Uterus (tissue), 3 donors: ENCODE measurements at regions not wholly inside any gene's neighbourhood (a gene's known extent, or its start where the extent isn't known, plus 50 kb on each side); places are given as distances from the start of the nearest gene placed in this dataset.

Experiments used
- DNase-seq, 2 donors: peaks; one replicate each; pipeline ENCODE4 v3.0.0-alpha.2; 2019 to 2020
- H3K27ac ChIP-seq, 2 donors: fragments of 200-600 bp; sonication (generic); 1 replicate in 1 of 2; 2 replicates in 1 of 2; pipeline ENCODE4 v1.5.1; 2016 to 2018
- H3K27me3 ChIP-seq, 2 donors: fragments of 200-600 bp; sonication (generic); one replicate each; pipeline ENCODE4 v1.5.1; 2018 to 2019; ENCODE audit warnings: control low read depth in 1 of 2
- H3K36me3 ChIP-seq, 2 donors: fragments of 200-600 bp; sonication (generic); one replicate each; pipeline ENCODE4 v1.5.1; 2019; ENCODE audit warnings: control low read depth in 1 of 2
- H3K4me1 ChIP-seq, 2 donors: fragments of 200-600 bp; sonication (generic); one replicate each; pipeline ENCODE4 v1.5.1; 2018 to 2019; ENCODE audit warnings: control low read depth in 1 of 2
- H3K4me3 ChIP-seq, 2 donors: fragments of 200-600 bp; sonication (generic); 1 replicate in 1 of 2; 2 replicates in 1 of 2; pipeline ENCODE4 v1.5.1; 2018 to 2019; ENCODE audit warnings: mild to moderate bottlenecking in 1 of 2
- H3K9me3 ChIP-seq, 2 donors: fragments of 200-600 bp; sonication (generic); one replicate each; pipeline ENCODE4 v1.5.1; 2019; ENCODE audit warnings: control low read depth in 1 of 2
- POLR2A ChIP-seq, 2 donors: fragments of 450-650 bp; IDR thresholded peaks; one replicate each; pipeline ENCODE4 v1.6.1; 2016; ENCODE audit warnings: antibody characterized with exemption in 2 of 2, mild to moderate bottlenecking in 1 of 2, moderate library complexity in 1 of 2
- intact Hi-C: fragments of 100-400 bp; cut with DNase I; formaldehyde crosslinking; loops from one replicate; pipeline ENCODE4 v1.15.1; 2023; ENCODE audit warnings: low total_unique reads
- TF ChIP-seq, protein P1 (sequence below), 4 experiments: fragments of 200-600 bp in 2 of 4; fragments of 450-650 bp in 2 of 4; sonication (generic) in 2 of 4; IDR thresholded peaks; one replicate each; pipeline ENCODE4 v1.5.1; 2016 to 2019; ENCODE audit warnings: antibody characterized with exemption in 4 of 4, mild to moderate bottlenecking in 2 of 4, moderate library complexity in 1 of 4
- donor health status: DM: yes; HTN: yes; CAD: no.

DNA sequence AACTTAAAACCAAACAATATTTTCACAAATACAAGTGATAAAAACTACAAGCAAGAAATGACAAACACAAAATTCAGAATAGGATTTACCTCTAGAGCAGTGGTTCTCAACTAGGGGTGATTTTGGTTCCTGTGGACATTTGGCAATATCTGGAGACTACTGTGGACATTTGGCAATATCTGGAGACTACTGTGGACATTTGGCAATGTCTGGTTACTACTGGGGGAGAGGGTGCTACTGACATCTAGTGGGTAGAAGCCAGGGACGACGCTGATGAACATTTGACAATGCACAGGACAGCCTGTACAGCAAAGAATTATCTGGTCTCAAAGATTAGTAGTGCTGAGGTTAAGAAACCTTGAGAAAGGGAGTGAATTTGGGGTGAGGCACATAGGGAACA, 169.8 kb downstream of the CLCN4 start:
- no peak overlapping the region for H3K4me3 ChIP-seq
- no peaks in the 10 kb centered on the region for H3K36me3 ChIP-seq
- no peaks in the 10 kb centered on the region for H3K27me3 ChIP-seq
- H3K27ac ChIP-seq, result no peak overlapping the region
- no peak for TF ChIP-seq POLR2A (IDR thresholded peaks at IDR 0.05)
- TF ChIP-seq, protein P1, sequence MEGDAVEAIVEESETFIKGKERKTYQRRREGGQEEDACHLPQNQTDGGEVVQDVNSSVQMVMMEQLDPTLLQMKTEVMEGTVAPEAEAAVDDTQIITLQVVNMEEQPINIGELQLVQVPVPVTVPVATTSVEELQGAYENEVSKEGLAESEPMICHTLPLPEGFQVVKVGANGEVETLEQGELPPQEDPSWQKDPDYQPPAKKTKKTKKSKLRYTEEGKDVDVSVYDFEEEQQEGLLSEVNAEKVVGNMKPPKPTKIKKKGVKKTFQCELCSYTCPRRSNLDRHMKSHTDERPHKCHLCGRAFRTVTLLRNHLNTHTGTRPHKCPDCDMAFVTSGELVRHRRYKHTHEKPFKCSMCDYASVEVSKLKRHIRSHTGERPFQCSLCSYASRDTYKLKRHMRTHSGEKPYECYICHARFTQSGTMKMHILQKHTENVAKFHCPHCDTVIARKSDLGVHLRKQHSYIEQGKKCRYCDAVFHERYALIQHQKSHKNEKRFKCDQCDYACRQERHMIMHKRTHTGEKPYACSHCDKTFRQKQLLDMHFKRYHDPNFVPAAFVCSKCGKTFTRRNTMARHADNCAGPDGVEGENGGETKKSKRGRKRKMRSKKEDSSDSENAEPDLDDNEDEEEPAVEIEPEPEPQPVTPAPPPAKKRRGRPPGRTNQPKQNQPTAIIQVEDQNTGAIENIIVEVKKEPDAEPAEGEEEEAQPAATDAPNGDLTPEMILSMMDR (IDR thresholded peaks at IDR 0.05), result peak in 1 of 4 experiments; percentile 10
- no peaks in the 10 kb centered on the region for H3K4me1 ChIP-seq
- intact Hi-C loops, result no loop called here
- DNase-seq, result no peak
- no peaks in the 10 kb centered on the region for H3K9me3 ChIP-seq

GRCh38 chrX:10327651-10328050, 170.9 kb downstream of the CLCN4 start:
- TF ChIP-seq POLR2A (IDR thresholded peaks at IDR 0.05), result no peak
- TF ChIP-seq, protein P1 (IDR thresholded peaks at IDR 0.05), result no peak
- H3K27me3 ChIP-seq, result no peaks in the 10 kb centered on the region
- intact Hi-C loops, result no loop called here
- H3K4me3 ChIP-seq, result no peak overlapping the region
- H3K4me1 ChIP-seq, result no peaks in the 10 kb centered on the region
- H3K36me3 ChIP-seq, result no peaks in the 10 kb centered on the region
- H3K9me3 ChIP-seq, result no peaks in the 10 kb centered on the region
- DNase-seq, result no peak
- no peak overlapping the region for H3K27ac ChIP-seq

DNA sequence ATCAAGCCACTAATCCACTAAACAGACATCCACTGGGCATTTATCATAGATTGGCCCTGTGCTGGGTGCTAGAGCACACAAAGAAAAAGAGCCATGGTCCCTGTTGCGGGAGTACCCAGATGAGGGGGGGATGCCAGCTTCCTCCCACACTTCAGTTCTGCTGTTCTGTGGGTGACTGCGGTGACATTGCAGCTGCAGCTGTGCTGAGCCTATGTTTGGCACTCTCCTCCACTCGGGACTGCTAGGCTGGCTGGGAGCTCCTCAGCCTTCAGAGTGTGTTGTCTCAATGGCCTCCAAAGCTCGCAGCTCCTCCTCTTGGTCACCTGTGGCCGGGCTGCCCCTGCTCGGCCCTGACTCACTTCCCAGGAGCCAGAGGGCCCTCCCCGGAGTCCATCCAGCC, 173.2 kb downstream of the CLCN4 start:
- no peak for DNase-seq
- Histone ChIP-seq H3K27ac (no peak overlapping the region), H3K4me3 (no peak overlapping the region), H3K4me1 (no peaks in the 10 kb centered on the region), H3K27me3 (no peaks in the 10 kb centered on the region), H3K9me3 (no peaks in the 10 kb centered on the region), H3K36me3 (no peaks in the 10 kb centered on the region)
- no peak for TF ChIP-seq POLR2A (IDR thresholded peaks at IDR 0.05)
- TF ChIP-seq, protein P1 (IDR thresholded peaks at IDR 0.05), result no peak
- intact Hi-C loops, result no loop called here

- H3K36me3 ChIP-seq, result no peaks in the 10 kb centered on the region
- H3K9me3 ChIP-seq, result no peaks in the 10 kb centered on the region
- no peak overlapping the region for H3K27ac ChIP-seq
- TF ChIP-seq POLR2A (IDR thresholded peaks at IDR 0.05), result no peak
- TF ChIP-seq, protein P1 (IDR thresholded peaks at IDR 0.05), result no peak
- no peaks in the 10 kb centered on the region for H3K4me1 ChIP-seq
- intact Hi-C loops, result no loop called here
- no peak for DNase-seq
- no peaks in the 10 kb centered on the region for H3K27me3 ChIP-seq
- H3K4me3 ChIP-seq, result no peak overlapping the region
Observed at GRCh38 chrX:10341309-10341708, 184.5 kb downstream of the CLCN4 start.

GRCh38 chrX:10350221-10350620, 193.4 kb downstream of the CLCN4 start:
- H3K4me1 ChIP-seq, result no peaks in the 10 kb centered on the region
- H3K27ac ChIP-seq, result no peak overlapping the region
- H3K27me3 ChIP-seq, result no peaks in the 10 kb centered on the region
- H3K36me3 ChIP-seq, result no peaks in the 10 kb centered on the region
- intact Hi-C loops, result no loop called here
- H3K4me3 ChIP-seq, result no peak overlapping the region
- no peaks in the 10 kb centered on the region for H3K9me3 ChIP-seq
- TF ChIP-seq POLR2A (IDR thresholded peaks at IDR 0.05), result no peak
- TF ChIP-seq, protein P1 (IDR thresholded peaks at IDR 0.05), result no peak
- DNase-seq, result no peak
